GM06990 (cell line): ENCODE measurements at regions not wholly inside any gene's neighbourhood (a gene's known extent, or its start where the extent isn't known, plus 50 kb on each side); places are given as distances from the start of the nearest gene placed in this dataset.

Experiments used
- DNase-seq: peaks from one replicate; pipeline ENCODE4 v3.0.0-alpha.2; 2011; ENCODE audit not compliant: insufficient read length; ENCODE audit errors: extremely low read depth
- H3K27me3 ChIP-seq: replicated peaks from 2 replicates; pipeline ENCODE4 v1.6.0; 2011; ENCODE audit warnings: low read length; ENCODE audit not compliant: control insufficient read depth, insufficient read depth
- H3K36me3 ChIP-seq: 2 replicates; pipeline ENCODE4 v1.5.1; 2011; ENCODE audit warnings: low read length; ENCODE audit not compliant: control insufficient read depth, insufficient read depth
- H3K4me3 ChIP-seq: replicated peaks from 2 replicates; pipeline ENCODE4 v1.5.1; 2011; ENCODE audit warnings: low read depth, mild to moderate bottlenecking, control low read depth, low read length
- CTCF ChIP-seq: IDR thresholded peaks from 2 replicates; pipeline ENCODE4 v1.5.1; 2011; ENCODE audit warnings: low read length, control low read depth, mild to moderate bottlenecking, inconsistent platforms; ENCODE audit not compliant: insufficient read depth, poor library complexity, severe bottlenecking

- no peak for DNase-seq
- TF ChIP-seq CTCF, result no peak
- Histone ChIP-seq H3K4me3 (no peak overlapping the region), H3K27me3 (no peaks in the 10 kb centered on the region), H3K36me3 (no peaks in the 10 kb centered on the region)
These were observed 804.2 kb downstream of the DHX35 start for GRCh38 chr20:39766333-39766732.

GRCh38 chr20:39762716-39763115 is 800.6 kb downstream of the DHX35 start:
- no peak for DNase-seq
- no peaks in the 10 kb centered on the region for H3K36me3 ChIP-seq
- H3K4me3 ChIP-seq, result no peak overlapping the region
- TF ChIP-seq CTCF, result no peak
- H3K27me3 ChIP-seq, result no peaks in the 10 kb centered on the region

- DNase-seq, result no peak
- Histone ChIP-seq H3K27me3 (no peaks in the 10 kb centered on the region), H3K36me3 (no peaks in the 10 kb centered on the region), H3K4me3 (no peak overlapping the region)
- TF ChIP-seq CTCF, result no peak
These were observed 796.7 kb downstream of the DHX35 start for GRCh38 chr20:39758876-39759275.

GRCh38 chr20:39756828-39757227 is 794.7 kb downstream of the DHX35 start:
- H3K27me3 ChIP-seq, result no peaks in the 10 kb centered on the region
- H3K36me3 ChIP-seq, result no peaks in the 10 kb centered on the region
- no peak for TF ChIP-seq CTCF
- H3K4me3 ChIP-seq, result no peak overlapping the region
- DNase-seq, result no peak

- Histone ChIP-seq H3K27me3 (no peaks in the 10 kb centered on the region), H3K4me3 (no peak overlapping the region), H3K36me3 (no peaks in the 10 kb centered on the region)
- TF ChIP-seq CTCF, result no peak
- DNase-seq, result no peak
These were observed 794.2 kb downstream of the DHX35 start for GRCh38 chr20:39756369-39756768.

GRCh38 chr20:39752262-39752876 is 790.2 kb downstream of the DHX35 start:
- Histone ChIP-seq H3K4me3 (no peak overlapping the region), H3K36me3 (no peaks in the 10 kb centered on the region), H3K27me3 (no peaks in the 10 kb centered on the region)
- no peak for DNase-seq
- TF ChIP-seq CTCF, result no peak
